ENCODE measurements at regions not wholly inside any gene's neighbourhood (a gene's known extent, or its start where the extent isn't known, plus 50 kb on each side); places are given as distances from the start of the nearest gene placed in this dataset.
"Not testable (repeated sequence)": the region's sequence is repeated elsewhere in the genome, so short reads cannot be mapped to it uniquely, and the experiment has no call there.

DNA sequence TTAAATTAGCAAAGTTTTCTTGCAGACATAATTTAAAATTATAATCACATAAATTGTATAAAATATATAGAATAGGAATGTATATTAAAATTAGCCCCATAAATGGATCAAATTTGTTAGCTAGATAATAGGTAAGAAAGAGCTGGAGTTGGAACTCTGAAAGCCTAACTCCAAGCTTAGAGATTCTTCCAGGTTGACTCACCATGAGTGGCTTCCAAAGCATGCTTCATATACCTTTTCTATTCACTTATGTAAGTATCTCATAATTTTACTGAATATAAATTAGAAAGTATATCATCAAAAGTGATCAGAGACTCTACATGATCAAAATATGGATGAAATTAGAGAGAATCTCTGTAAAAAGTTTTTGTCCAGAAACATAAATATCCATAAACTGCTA, 320.7 kb upstream of the MAGI2 start:
- DNase-seq (ENCODE audit: low read depth), result no peak
- no peak for TF ChIP-seq CTCF (conservative IDR thresholded peaks at IDR 0.05; ENCODE audit: low read depth, low read length)

DNA sequence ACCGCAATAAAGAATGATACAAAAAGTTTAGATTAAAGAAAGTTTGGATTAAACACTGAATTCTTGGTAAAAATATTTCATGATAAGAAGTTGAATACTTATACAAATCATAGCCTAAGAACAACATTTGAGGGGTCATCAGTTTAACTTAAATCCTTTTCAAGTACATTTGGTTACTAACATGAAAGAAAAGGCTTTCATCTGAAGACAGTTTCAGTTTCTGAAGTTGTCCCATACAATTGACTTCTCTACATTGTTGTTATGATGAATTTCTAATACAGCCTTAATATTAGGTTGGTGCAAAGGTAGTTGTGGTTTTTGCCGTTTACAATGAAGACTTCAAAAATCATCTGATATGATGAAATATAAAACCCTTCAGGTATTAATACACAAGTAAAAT, 317.5 kb upstream of the MAGI2 start:
- H3K4me3 ChIP-seq (ENCODE audit: low read depth, low read length), result no peak overlapping the region
- no peak for DNase-seq (ENCODE audit: low read depth)
- no peak for TF ChIP-seq CTCF (conservative IDR thresholded peaks at IDR 0.05; ENCODE audit: low read depth, low read length)

More for the DNA sequence above, 320.7 kb upstream of the MAGI2 start:
- no peak overlapping the region for H3K4me3 ChIP-seq (ENCODE audit: low read depth, low read length)

DNA sequence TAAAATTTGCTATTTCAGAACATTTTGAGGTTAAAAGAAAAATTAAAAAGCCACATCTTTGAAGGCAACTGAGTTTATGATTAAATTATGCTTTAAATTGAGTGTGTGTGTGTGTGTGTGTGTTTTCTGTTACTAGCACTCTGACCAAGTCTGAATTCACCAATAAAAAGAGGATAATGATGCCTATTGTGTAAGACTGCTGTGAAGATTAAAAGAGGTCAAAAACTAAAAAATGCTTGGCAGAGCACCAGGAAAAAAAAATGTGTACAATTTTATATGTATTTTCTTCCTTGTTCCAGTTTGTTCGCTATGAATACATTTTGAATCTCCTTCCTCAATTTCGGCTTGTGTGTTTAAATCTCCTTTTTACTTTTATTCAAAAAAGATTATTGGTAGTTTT, 316.6 kb upstream of the MAGI2 start:
- no peak overlapping the region for H3K4me3 ChIP-seq (ENCODE audit: low read depth, low read length)
- DNase-seq (ENCODE audit: low read depth), result no peak
- no peak for TF ChIP-seq CTCF (conservative IDR thresholded peaks at IDR 0.05; ENCODE audit: low read depth, low read length)

DNA sequence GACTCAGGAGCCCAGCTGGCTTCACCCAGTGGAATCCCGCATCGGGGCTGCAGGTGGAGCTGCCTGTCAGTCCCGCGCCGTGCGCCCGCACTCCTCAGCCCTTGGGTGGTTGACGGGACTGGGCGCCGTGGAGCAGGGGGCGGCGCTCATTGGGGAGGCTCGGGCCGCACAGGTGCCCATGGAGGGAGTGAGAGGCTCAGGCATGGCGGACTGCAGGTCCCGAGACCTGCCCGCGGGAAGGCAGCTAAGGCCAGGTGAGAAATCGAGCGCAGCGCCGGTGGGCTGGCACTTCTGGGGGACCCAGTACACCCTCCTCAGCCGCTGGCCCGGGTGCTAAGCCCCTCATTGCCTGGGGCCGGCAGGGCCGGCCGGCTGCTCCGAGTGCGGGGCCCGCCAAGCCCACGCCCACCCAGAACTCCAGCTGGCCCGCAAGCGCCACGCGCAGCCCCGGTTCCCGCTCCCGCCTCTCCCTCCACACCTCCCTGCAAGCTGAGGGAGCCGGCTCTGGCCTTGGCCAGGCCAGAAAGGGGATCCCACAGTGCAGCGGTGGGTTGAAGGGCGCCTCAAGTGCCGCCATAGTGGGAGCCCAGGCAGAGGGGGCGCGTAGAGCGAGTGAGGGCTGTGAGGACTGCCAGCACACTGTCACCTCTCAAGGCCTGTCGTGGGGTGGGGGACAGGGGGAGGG, 314.6 kb upstream of the MAGI2 start:
- not testable (repeated sequence) for DNase-seq (ENCODE audit: low read depth); H3K4me3 ChIP-seq (ENCODE audit: low read depth, low read length)

GRCh38 chr7:79767192-79767591, 313.7 kb upstream of the MAGI2 start:
- not testable (repeated sequence) for DNase-seq (ENCODE audit: low read depth); H3K4me3 ChIP-seq (ENCODE audit: low read depth, low read length)

- DNase-seq (ENCODE audit: low read depth), result no peak
Measured at GRCh38 chr7:79761876-79762429, 308.5 kb upstream of the MAGI2 start.

DNA sequence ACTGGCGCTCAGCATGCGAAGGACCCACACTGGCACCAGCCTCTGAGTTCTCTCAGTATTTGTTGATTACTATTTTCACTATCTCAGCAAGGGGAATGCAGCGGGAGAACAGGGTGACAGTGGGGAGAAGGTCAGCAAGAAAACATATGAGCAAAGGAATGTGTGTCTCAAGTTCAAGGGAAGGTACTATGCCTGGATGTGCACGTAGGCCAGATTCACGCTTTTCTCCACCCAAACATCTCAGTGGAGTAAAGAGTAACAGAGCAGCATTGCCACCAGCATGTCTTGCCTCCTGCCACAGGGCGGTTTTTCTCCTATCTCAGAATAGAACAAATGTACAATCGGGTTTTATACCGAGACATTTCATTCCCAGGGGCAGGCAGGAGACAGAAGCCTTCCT, 297.5 kb upstream of the MAGI2 start:
- not testable (repeated sequence) for DNase-seq (ENCODE audit: low read depth); H3K4me3 ChIP-seq (ENCODE audit: low read depth, low read length)

More at GRCh38 chr7:79761876-79762429, 308.5 kb upstream of the MAGI2 start:
- no peak overlapping the region for H3K4me3 ChIP-seq (ENCODE audit: low read depth, low read length)
- no peak for TF ChIP-seq CTCF (conservative IDR thresholded peaks at IDR 0.05; ENCODE audit: low read depth, low read length)

- no peak overlapping the region for H3K4me3 ChIP-seq (ENCODE audit: low read depth, low read length)
- no peak for TF ChIP-seq CTCF (conservative IDR thresholded peaks at IDR 0.05; ENCODE audit: low read depth, low read length)
- no peak for DNase-seq (ENCODE audit: low read depth)
Measured at GRCh38 chr7:79749856-79750255, 296.4 kb upstream of the MAGI2 start.
